Myocyte (in vitro differentiated cells): ENCODE measurements at regions not wholly inside any gene's neighbourhood (a gene's known extent, or its start where the extent isn't known, plus 50 kb on each side); places are given as distances from the start of the nearest gene placed in this dataset.
A peak's percentile ranks its signal among the peaks of the same experiment; 100 is the strongest.
"Not testable (repeated sequence)": the region's sequence is repeated elsewhere in the genome, so short reads cannot be mapped to it uniquely, and the experiment has no call there.

ENCODE experiments used
- DNase-seq: peaks from one replicate; pipeline ENCODE4 v3.0.0-alpha.2; 2012; ENCODE audit warnings: low read depth

DNA sequence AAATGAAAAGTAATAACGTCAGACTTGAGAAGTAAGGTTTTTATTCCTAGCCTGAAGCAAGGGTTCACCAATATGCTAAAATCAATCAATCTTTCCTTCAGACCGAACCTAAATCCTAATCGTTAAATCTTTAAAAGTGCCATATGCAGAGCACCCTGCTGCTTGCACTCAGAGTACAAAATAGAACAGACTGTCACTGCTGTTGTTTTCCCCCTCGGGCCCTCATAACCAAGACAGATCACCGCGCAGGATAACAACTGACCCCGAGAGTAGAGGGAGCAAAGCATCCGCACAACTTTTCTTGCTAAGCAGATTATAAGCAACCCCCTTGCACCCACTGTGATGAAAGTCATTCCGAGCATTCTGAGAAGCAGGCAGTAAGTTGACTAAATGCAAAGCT is 550.9 kb upstream of the NDST4 start:
- DNase-seq = no peak

- no peak for DNase-seq
Observed at GRCh38 chr4:115660465-115660864, 547.0 kb upstream of the NDST4 start.

DNA sequence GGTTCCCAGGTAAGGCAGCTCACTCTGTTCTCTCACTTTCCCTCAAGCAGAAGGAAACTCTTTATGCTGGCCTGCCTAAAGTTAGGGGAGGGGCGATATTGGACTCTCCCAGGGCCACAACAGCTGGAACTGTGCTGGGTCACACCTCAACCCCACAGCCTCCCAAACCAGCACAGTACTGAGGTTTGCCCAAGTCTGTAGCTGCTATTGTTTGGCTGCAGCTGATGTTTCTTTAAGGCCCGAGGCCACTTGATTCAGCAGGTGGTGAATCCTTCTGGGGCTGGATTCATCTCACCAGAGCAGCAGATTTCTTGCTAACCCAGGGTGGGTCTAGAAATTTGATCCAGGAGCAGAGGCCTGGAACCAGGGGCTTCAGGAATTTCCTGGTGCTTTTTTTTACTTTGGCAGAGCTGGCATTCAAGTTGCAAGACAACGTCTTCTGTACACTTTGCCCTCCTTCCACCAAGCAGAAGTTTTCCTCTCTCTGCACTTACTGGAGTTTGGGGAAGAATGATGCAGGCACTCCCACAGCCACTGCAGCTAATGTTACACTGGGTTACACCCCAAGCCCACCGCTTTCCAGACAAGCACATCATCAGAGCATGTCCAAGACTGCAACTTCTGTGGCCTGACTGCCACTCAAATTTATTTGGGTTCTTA is 544.7 kb upstream of the NDST4 start:
- DNase-seq = peak; percentile 16

- no peak for DNase-seq
Observed at GRCh38 chr4:115655626-115656025, 542.2 kb upstream of the NDST4 start.

GRCh38 chr4:115648786-115649185 is 535.4 kb upstream of the NDST4 start:
- no peak for DNase-seq

DNA sequence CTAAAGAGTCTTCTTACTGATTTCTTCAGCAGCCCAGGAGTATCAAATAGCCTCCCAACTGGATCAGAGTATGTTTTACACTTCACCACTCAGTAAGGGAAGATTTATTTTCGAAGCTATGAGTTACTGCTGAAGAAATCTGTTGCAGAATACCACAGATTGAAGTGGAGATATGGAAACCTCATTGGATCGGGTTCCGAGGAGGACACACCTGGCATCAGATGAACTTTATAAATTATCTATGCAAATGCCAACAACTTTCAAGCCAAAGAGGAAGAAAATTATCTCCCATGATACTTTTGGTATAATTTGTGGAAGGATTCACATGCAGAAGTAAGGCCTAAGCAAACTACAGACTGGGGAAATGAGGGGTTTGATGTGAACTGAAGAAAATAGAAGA is 515.9 kb upstream of the NDST4 start:
- DNase-seq = peak; percentile 30

DNA sequence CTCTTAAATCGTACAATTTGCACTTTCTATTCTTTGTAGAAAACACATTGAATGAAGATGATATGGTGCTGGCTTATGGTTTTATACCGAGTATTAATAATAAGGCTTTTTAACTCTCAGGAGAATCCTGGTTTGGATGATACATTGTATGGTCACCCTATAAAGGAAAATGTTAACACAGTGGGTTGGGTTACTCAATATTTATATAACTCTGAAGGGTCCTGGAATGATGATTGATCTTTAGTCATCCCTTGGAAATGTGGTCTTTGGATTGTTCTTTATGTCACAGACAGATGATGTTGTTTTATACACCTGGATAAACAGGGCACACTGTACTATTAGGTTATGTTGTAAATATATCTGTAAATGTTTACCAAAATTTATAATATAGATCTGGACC is 496.2 kb upstream of the NDST4 start:
- DNase-seq = no peak

GRCh38 chr4:115607311-115607710 is 493.9 kb upstream of the NDST4 start:
- DNase-seq = no peak

DNA sequence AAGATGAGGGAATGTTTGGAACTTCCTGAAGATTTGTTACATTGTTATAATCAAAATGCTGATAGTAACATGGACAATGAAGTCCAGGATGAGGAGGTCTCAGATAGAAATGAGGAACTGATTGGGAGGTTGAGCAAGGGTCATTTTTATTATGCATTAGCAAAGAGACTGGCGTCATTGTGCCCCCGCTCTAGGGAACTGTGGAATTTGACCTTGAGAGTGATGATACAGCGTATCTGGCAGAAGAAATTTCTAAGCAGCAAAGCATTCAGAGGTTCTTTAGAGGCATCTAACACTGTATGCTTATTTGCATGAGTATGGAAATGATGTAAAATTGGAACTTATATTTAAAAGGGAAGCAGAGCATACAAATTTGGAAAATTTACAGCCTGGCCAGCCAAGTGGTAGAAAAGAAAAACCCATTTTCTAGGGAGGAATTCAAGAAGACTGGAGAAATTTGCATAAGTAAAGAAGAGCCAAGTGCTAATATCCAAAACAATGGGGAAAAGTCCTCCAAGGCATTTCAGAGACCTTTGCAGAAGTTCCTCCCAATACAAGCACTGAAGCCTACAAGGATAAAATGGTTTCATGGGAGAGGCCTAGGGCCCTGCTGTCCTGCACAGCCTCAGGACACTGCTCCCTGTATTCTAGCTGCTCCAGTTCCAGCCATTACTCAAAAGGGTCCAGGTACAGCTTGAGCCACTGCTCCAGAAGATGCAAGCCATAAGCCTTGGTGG is 483.0 kb upstream of the NDST4 start:
- DNase-seq = no peak

DNA sequence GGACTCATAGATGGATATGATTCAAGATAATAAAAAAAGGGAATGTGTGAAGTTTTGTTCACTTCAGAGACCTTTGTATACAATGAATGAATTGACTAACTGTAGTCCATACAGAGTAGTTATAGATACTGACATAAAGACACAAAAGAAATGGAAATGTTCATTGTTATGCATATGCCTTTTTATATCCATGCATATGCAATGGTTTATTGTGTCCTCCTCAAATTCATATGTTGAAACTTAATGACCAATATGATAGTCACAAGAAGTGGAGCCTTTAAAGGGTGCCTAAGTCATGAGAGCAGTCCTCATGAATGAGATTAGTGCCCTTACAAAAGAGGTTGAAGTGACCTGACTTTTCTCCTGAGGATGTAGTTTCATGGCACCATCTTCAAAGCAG is 467.5 kb upstream of the NDST4 start:
- no peak for DNase-seq

DNA sequence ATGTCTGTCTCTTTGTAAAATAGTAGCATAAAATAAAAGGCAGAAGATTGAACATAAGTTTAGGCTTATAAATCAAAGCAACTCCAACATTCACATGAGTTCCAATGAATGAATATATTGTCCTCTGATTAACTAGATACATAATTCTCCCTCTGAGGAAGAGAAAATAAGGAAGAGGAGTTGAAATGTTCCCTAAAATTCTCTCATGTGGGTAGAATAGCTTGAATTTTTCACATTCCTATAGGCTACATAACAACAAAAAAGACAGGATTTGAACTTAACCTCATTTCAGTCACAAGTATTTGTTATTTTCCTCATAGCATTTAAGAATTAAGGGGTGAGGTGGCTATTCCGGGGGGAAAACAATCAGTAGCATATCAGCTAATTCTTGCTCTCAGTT is 462.4 kb upstream of the NDST4 start:
- no peak for DNase-seq

DNA sequence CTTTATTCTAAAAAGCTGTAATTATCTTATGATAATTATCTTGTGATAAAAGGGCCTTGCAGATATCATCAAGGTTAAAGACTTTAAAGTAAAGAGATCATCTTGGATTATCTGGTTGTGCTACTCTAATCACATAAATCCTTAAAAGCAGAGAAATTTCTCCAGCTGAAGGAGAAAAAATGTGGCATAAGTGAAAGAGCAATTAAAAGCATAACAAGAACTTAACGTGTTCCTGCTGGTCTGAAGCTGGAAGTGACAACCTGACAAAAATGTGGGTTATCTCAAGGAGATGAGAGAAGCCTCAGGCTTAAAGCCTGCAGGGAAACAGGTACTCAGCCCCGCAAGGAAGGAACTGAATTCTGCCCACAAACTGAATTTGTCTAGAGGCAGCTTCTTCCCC is 449.1 kb upstream of the NDST4 start:
- DNase-seq = no peak

GRCh38 chr4:115548123-115548522 is 434.7 kb upstream of the NDST4 start:
- DNase-seq = no peak

DNA sequence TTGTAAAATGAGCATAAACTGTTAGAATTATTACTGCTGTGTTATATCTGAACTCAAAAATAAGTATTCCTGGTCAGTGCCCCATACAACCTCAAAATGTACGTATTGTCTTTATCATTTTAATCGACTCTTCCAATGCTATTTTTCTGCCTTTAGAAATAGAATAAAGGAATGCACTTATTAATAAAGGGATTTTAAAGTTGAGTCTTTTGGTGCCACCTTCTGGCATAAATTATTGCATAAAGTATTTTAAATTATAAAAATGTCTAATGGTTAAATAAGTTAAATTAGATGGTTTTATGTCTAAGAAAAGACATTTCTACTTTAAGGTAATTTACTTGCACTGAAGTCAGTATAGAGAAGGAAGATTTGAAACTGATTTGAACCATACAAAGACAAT is 424.0 kb upstream of the NDST4 start:
- DNase-seq = peak; percentile 46

- no peak for DNase-seq
Observed at GRCh38 chr4:115529126-115529525, 415.7 kb upstream of the NDST4 start.

DNA sequence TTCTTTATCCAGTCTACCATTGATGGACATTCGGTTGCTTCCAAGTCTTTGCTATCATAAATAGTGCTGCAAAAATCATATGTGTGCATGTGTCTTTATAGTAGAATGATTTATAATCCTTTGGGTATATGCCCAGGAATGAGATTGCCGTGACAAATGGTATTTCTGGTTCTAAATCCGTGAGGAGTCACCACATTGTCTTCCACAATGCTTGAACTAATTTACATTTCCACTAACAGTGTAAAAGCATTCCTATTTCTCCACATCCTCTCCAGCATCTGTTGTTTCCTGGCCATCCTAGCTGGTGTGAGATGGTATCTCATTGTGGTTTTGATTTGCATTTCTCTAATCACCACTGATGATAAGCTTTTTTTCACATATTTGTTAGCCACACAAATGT is 406.1 kb upstream of the NDST4 start:
- DNase-seq = not testable (repeated sequence)

- peak; percentile 37 for DNase-seq
Observed at GRCh38 chr4:115515772-115516171, 402.4 kb upstream of the NDST4 start.

GRCh38 chr4:115515366-115515765 is 401.9 kb upstream of the NDST4 start:
- no peak for DNase-seq

- no peak for DNase-seq
Observed at GRCh38 chr4:115514675-115515074, 401.3 kb upstream of the NDST4 start.

DNA sequence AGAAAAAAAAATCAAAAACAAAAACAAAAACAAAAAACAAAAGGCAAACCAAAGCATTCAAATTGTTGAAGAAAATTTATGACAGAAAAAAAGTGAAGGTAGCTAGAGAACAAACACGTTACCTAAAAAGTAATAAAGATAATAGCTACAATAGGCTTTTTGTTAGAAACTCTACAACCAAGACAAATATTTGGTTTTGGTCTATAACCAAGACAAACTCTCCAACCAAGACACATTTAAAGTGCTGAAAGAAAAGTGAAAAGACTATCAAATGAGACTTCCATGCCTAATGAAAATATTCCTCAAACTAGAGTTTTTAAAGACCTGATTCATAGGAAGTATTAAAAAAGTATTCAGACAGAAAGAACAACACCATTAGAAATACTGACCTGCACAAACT is 391.9 kb upstream of the NDST4 start:
- DNase-seq = no peak

GRCh38 chr4:115501656-115502055 is 388.2 kb upstream of the NDST4 start:
- DNase-seq = peak; percentile 28

- not testable (repeated sequence) for DNase-seq
Observed at GRCh38 chr4:115493770-115494169, 380.4 kb upstream of the NDST4 start.

DNA sequence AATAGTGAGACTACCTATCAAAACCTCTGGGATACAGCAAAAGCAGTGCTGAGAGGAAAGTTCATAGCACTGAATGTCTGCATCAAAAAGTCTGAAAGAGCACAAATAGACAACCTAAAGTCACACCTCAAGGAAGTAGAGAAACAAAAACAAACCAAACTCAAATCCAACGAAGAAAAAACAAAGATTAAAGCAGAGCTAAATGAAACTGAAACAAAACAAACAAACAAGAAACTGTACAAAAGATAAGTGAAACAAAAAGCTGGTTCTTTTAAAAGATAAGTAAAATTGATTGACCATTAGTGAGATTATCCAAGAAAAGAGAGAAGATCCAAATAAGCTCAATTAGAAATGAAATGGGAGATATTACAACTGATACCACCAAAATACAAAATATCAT is 378.3 kb upstream of the NDST4 start:
- DNase-seq = no peak
